ENCODE measurements at regions not wholly inside any gene's neighbourhood (a gene's known extent, or its start where the extent isn't known, plus 50 kb on each side); places are given as distances from the start of the nearest gene placed in this dataset.

DNA sequence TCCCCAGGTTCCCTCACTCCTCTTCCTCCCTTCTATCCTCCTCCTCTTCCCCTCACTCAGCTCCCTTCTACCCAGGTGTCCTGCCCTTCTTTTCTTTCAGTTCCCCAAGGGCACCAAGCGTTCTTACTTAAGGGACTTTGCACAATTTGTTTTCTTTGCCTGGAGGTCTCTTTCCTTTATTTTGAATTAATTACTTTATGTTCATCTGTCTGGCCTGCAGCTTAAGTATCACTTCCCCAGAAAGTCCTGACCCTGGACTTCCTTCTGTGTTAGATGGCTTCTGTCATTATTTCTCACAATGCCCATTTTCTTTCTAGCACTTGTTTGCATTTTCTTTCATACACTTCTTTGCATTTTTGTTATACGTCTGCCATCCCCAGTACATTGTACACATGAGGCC, 350.6 kb downstream of the SH3GL2 start:
- no peak overlapping the region for H2AFZ ChIP-seq (ENCODE audit: low read depth, low read length)
- H3K79me2 ChIP-seq (ENCODE audit: insufficient read depth, low read length) = no peaks in the 10 kb centered on the region
- H4K20me1 ChIP-seq (ENCODE audit: insufficient read depth, low read length) = no peaks in the 10 kb centered on the region
- DNase-seq (ENCODE audit: low read depth) = no peak
- H3K9me3 ChIP-seq (ENCODE audit: insufficient read depth, low read depth, low read length) = no peaks in the 10 kb centered on the region
- H3K27me3 ChIP-seq (ENCODE audit: insufficient read depth, low read length) = no peaks in the 10 kb centered on the region
- H3K9me3 Mint-ChIP-seq (ENCODE audit: unreplicated experiment) = no peaks in the 10 kb centered on the region
- H3K27ac ChIP-seq (ENCODE audit: low read depth, low read length) = no peak overlapping the region
- no peaks in the 10 kb centered on the region for H3K27me3 Mint-ChIP-seq (ENCODE audit: low read depth, unreplicated experiment)
- H3K4me3 Mint-ChIP-seq (ENCODE audit: unreplicated experiment) = no peak overlapping the region
- no peak for TF ChIP-seq EZH2 (IDR thresholded peaks at IDR 0.05; ENCODE audit: insufficient read depth, low read length)
- TF ChIP-seq, protein P1, sequence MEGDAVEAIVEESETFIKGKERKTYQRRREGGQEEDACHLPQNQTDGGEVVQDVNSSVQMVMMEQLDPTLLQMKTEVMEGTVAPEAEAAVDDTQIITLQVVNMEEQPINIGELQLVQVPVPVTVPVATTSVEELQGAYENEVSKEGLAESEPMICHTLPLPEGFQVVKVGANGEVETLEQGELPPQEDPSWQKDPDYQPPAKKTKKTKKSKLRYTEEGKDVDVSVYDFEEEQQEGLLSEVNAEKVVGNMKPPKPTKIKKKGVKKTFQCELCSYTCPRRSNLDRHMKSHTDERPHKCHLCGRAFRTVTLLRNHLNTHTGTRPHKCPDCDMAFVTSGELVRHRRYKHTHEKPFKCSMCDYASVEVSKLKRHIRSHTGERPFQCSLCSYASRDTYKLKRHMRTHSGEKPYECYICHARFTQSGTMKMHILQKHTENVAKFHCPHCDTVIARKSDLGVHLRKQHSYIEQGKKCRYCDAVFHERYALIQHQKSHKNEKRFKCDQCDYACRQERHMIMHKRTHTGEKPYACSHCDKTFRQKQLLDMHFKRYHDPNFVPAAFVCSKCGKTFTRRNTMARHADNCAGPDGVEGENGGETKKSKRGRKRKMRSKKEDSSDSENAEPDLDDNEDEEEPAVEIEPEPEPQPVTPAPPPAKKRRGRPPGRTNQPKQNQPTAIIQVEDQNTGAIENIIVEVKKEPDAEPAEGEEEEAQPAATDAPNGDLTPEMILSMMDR (IDR thresholded peaks at IDR 0.05; ENCODE audit: insufficient read depth, low read depth, low read length) = no peak
- H3K36me3 ChIP-seq (ENCODE audit: insufficient read depth, low read length) = no peaks in the 10 kb centered on the region
- peaks cover 4% of the 10 kb centered on the region for H3K4me1 Mint-ChIP-seq (ENCODE audit: low read depth, unreplicated experiment)
- FAIRE-seq = no peak
- no peaks in the 10 kb centered on the region for H3K36me3 Mint-ChIP-seq (ENCODE audit: low read depth, unreplicated experiment)
- no peak overlapping the region for H3K9ac ChIP-seq (ENCODE audit: low read length)
- H3K27ac Mint-ChIP-seq (ENCODE audit: unreplicated experiment) = no peak overlapping the region
- no peak overlapping the region for H3K4me2 ChIP-seq (ENCODE audit: low read length)
- H3K4me3 ChIP-seq (ENCODE audit: insufficient read depth, low read depth, low read length) = no peak overlapping the region
- H3K4me1 ChIP-seq (ENCODE audit: insufficient read depth, low read length) = no peaks in the 10 kb centered on the region

DNA sequence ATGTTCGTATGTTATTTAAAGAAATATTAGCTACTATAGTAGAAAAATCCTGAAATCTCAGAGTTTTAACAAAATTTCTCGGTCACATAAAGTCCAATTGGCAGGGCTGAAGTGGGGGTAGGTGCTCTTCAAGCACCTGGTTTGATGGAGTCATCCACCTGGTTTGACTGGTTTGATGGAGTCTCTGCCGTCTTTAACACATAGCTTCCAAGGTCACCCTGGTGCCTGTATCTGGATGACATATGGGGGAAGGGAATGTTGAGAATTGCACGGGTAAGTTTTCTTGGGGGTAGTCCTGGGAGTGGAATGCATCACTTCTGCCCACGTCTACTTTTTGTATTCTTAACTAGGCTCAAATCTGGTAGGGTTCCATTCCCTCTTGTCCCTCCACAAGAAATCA, 351.2 kb downstream of the SH3GL2 start:
- Histone ChIP-seq H3K4me1 (ENCODE audit: insufficient read depth, low read length) (no peaks in the 10 kb centered on the region), H3K36me3 (ENCODE audit: insufficient read depth, low read length) (no peaks in the 10 kb centered on the region), H3K79me2 (ENCODE audit: insufficient read depth, low read length) (no peaks in the 10 kb centered on the region), H3K27me3 (ENCODE audit: insufficient read depth, low read length) (no peaks in the 10 kb centered on the region), H4K20me1 (ENCODE audit: insufficient read depth, low read length) (no peaks in the 10 kb centered on the region), H3K4me2 (ENCODE audit: low read length) (no peak overlapping the region), H3K4me3 (ENCODE audit: insufficient read depth, low read depth, low read length) (no peak overlapping the region), H2AFZ (ENCODE audit: low read depth, low read length) (no peak overlapping the region), H3K27ac (ENCODE audit: low read depth, low read length) (no peak overlapping the region), H3K9ac (ENCODE audit: low read length) (no peak overlapping the region), H3K9me3 (ENCODE audit: insufficient read depth, low read depth, low read length) (no peaks in the 10 kb centered on the region)
- FAIRE-seq (no peak), DNase-seq (ENCODE audit: low read depth) (no peak)
- peaks cover 4% of the 10 kb centered on the region for H3K4me1 Mint-ChIP-seq (ENCODE audit: low read depth, unreplicated experiment)
- no peak overlapping the region for H3K27ac Mint-ChIP-seq (ENCODE audit: unreplicated experiment)
- H3K36me3 Mint-ChIP-seq (ENCODE audit: low read depth, unreplicated experiment) = no peaks in the 10 kb centered on the region
- H3K9me3 Mint-ChIP-seq (ENCODE audit: unreplicated experiment) = no peaks in the 10 kb centered on the region
- H3K4me3 Mint-ChIP-seq (ENCODE audit: unreplicated experiment) = no peak overlapping the region
- TF ChIP-seq, protein P1 (IDR thresholded peaks at IDR 0.05; ENCODE audit: insufficient read depth, low read depth, low read length) = no peak
- TF ChIP-seq EZH2 (IDR thresholded peaks at IDR 0.05; ENCODE audit: insufficient read depth, low read length) = no peak
- H3K27me3 Mint-ChIP-seq (ENCODE audit: low read depth, unreplicated experiment) = no peaks in the 10 kb centered on the region

DNA sequence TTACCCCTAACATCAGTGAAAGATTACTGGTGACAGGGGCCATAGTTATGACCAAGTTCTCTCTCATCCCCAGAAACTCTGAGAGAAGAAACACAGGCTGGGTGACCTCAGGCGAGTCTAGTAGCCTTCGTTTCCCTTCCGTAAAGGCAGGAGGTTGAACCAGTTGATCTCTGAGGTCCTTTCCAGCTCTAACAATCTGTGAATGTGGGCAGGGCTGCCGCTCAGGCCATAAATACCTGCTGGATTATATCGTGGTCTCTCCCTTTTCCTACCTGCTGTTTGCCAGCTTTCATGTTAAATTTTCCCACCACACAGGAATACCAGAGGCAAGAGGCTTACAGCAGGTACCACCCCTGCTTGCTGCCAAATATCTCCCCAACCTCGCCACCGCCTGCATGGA, 357.5 kb downstream of the SH3GL2 start:
- no peak overlapping the region for H2AFZ ChIP-seq (ENCODE audit: low read depth, low read length)
- H3K36me3 ChIP-seq (ENCODE audit: insufficient read depth, low read length) = no peaks in the 10 kb centered on the region
- Mint-ChIP-seq H3K27ac (ENCODE audit: unreplicated experiment) (no peak overlapping the region), H3K9me3 (ENCODE audit: unreplicated experiment) (no peaks in the 10 kb centered on the region), H3K4me3 (ENCODE audit: unreplicated experiment) (no peak overlapping the region), H3K36me3 (ENCODE audit: low read depth, unreplicated experiment) (no peaks in the 10 kb centered on the region), H3K27me3 (ENCODE audit: low read depth, unreplicated experiment) (no peaks in the 10 kb centered on the region), H3K4me1 (ENCODE audit: low read depth, unreplicated experiment) (no peaks in the 10 kb centered on the region)
- no peaks in the 10 kb centered on the region for H3K27me3 ChIP-seq (ENCODE audit: insufficient read depth, low read length)
- no peaks in the 10 kb centered on the region for H3K9me3 ChIP-seq (ENCODE audit: insufficient read depth, low read depth, low read length)
- no peak overlapping the region for H3K9ac ChIP-seq (ENCODE audit: low read length)
- no peak overlapping the region for H3K27ac ChIP-seq (ENCODE audit: low read depth, low read length)
- no peak overlapping the region for H3K4me2 ChIP-seq (ENCODE audit: low read length)
- H3K4me3 ChIP-seq (ENCODE audit: insufficient read depth, low read depth, low read length) = no peak overlapping the region
- no peak for FAIRE-seq
- no peak for TF ChIP-seq EZH2 (IDR thresholded peaks at IDR 0.05; ENCODE audit: insufficient read depth, low read length)
- TF ChIP-seq, protein P1 (IDR thresholded peaks at IDR 0.05; ENCODE audit: insufficient read depth, low read depth, low read length) = no peak
- no peaks in the 10 kb centered on the region for H3K79me2 ChIP-seq (ENCODE audit: insufficient read depth, low read length)
- no peak for DNase-seq (ENCODE audit: low read depth)
- no peaks in the 10 kb centered on the region for H4K20me1 ChIP-seq (ENCODE audit: insufficient read depth, low read length)
- no peaks in the 10 kb centered on the region for H3K4me1 ChIP-seq (ENCODE audit: insufficient read depth, low read length)

Measured in astrocyte (in vitro differentiated cells and primary cell).